ENCODE measurements at regions not wholly inside any gene's neighbourhood (a gene's known extent, or its start where the extent isn't known, plus 50 kb on each side); places are given as distances from the start of the nearest gene placed in this dataset.

GRCh38 chr6:164178679-164179332, 764.3 kb downstream of the QKI start:
- Mint-ChIP-seq H3K9me3 (peaks cover 5% of the 10 kb centered on the region), H3K27ac (no peak overlapping the region), H3K36me3 (ENCODE audit: low read depth) (no peaks in the 10 kb centered on the region), H3K4me1 (no peaks in the 10 kb centered on the region), H3K27me3 (no peaks in the 10 kb centered on the region), H3K4me3 (no peak overlapping the region)
- DNase-seq = no peak
- ChIA-PET POLR2A (no interaction called here), CTCF (no interaction called here)

- Mint-ChIP-seq H3K4me1 (no peaks in the 10 kb centered on the region), H3K27me3 (no peaks in the 10 kb centered on the region), H3K4me3 (no peak overlapping the region), H3K27ac (no peak overlapping the region), H3K9me3 (peaks cover 2% of the 10 kb centered on the region), H3K36me3 (ENCODE audit: low read depth) (no peaks in the 10 kb centered on the region)
- ChIA-PET POLR2A (no interaction called here), CTCF (no interaction called here)
- DNase-seq = no peak
Observed at GRCh38 chr6:164169355-164169754, 754.8 kb downstream of the QKI start.

DNA sequence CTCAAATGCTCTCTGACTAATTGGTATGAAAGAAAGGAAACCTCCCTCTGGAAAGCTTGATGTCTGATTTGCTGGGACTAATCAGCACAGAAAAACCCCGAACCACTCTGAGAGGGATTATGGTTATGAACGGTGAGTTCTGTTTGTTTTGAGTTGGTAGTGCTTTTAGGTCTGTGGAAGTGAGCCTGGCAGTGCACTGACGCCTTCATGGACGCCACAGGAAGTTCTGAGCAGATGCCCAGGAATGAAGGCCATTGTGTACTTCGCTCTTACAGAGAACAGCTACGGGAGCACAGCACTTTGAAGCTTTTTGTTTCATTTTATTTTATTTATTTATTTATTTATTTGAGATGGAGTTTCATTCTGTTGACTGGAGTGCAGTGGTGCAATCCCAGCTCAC, 754.1 kb downstream of the QKI start:
- no peak for DNase-seq
- no peak overlapping the region for H3K27ac Mint-ChIP-seq
- H3K27me3 Mint-ChIP-seq = no peaks in the 10 kb centered on the region
- ChIA-PET POLR2A (no interaction called here), CTCF (no interaction called here)
- no peaks in the 10 kb centered on the region for H3K4me1 Mint-ChIP-seq
- no peak overlapping the region for H3K4me3 Mint-ChIP-seq
- no peaks in the 10 kb centered on the region for H3K36me3 Mint-ChIP-seq (ENCODE audit: low read depth)
- no peaks in the 10 kb centered on the region for H3K9me3 Mint-ChIP-seq

DNA sequence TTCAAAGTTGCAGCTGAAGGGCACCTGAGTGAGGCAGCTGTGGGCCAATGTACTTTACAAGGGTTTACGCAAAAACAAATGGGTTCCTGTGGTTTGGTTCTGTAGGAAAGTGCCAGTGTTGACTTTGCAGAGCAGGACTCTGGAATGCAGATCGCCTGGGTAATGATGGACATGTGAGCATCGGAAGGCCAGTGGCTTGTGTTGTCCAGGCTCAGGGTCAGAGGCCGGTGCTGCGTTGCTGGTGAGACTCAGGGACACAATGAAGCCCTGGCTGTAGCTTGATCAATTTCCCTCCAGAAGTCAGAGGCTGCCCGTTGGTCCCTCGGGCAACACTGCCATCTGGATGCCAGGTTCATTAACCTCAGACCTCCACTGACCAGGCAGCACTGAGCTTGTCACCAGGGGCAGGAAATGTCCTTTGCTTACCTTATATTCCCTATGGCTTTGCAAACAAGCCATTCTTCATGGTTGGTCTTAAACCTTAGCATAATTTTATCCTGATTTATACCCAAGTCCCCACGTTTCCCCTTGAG, 753.4 kb downstream of the QKI start:
- Mint-ChIP-seq H3K27me3 (no peaks in the 10 kb centered on the region), H3K4me3 (no peak overlapping the region), H3K27ac (no peak overlapping the region), H3K36me3 (ENCODE audit: low read depth) (no peaks in the 10 kb centered on the region), H3K9me3 (no peaks in the 10 kb centered on the region), H3K4me1 (no peaks in the 10 kb centered on the region)
- ChIA-PET CTCF (no interaction called here), POLR2A (no interaction called here)
- DNase-seq = no peak

GRCh38 chr6:164166996-164167395, 752.5 kb downstream of the QKI start:
- H3K4me1 Mint-ChIP-seq = no peaks in the 10 kb centered on the region
- POLR2A ChIA-PET = no interaction called here
- H3K9me3 Mint-ChIP-seq = no peaks in the 10 kb centered on the region
- no peaks in the 10 kb centered on the region for H3K36me3 Mint-ChIP-seq (ENCODE audit: low read depth)
- H3K27me3 Mint-ChIP-seq = no peaks in the 10 kb centered on the region
- CTCF ChIA-PET = no interaction called here
- DNase-seq = no peak
- H3K4me3 Mint-ChIP-seq = no peak overlapping the region
- H3K27ac Mint-ChIP-seq = no peak overlapping the region

- ChIA-PET CTCF (no interaction called here), POLR2A (no interaction called here)
- DNase-seq = no peak
- Mint-ChIP-seq H3K4me1 (no peaks in the 10 kb centered on the region), H3K36me3 (ENCODE audit: low read depth) (no peaks in the 10 kb centered on the region), H3K27me3 (no peaks in the 10 kb centered on the region), H3K27ac (no peak overlapping the region), H3K4me3 (no peak overlapping the region), H3K9me3 (no peaks in the 10 kb centered on the region)
Observed at GRCh38 chr6:164166515-164166914, 752.0 kb downstream of the QKI start.

DNA sequence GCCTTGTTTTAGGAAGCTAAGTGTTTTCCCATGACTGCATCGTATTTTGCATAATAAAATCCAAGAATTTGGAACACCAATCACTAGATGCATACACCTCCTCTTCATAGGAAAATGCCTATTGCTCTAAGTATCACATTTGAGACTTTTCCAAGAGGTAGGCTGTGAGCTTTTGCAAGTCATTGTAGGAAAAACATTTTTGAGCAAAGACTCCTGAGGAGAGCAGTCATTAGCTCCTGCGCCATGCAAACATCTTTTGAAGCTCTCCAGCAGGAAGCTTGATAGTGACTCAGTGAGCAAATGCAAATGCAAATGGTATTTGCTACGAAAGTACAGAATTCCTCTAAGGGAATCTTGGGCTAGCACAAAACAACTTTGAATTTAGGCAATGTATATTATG, 750.4 kb downstream of the QKI start:
- Mint-ChIP-seq H3K27me3 (no peaks in the 10 kb centered on the region), H3K4me3 (no peak overlapping the region), H3K4me1 (no peaks in the 10 kb centered on the region), H3K9me3 (peaks cover 1% of the 10 kb centered on the region), H3K27ac (no peak overlapping the region), H3K36me3 (ENCODE audit: low read depth) (no peaks in the 10 kb centered on the region)
- ChIA-PET POLR2A (no interaction called here), CTCF (no interaction called here)
- DNase-seq = no peak

GRCh38 chr6:164163239-164163638, 748.7 kb downstream of the QKI start:
- Mint-ChIP-seq H3K36me3 (ENCODE audit: low read depth) (no peaks in the 10 kb centered on the region), H3K4me1 (no peaks in the 10 kb centered on the region), H3K4me3 (no peak overlapping the region), H3K27ac (no peak overlapping the region), H3K9me3 (peaks cover 7% of the 10 kb centered on the region), H3K27me3 (no peaks in the 10 kb centered on the region)
- DNase-seq = no peak
- ChIA-PET CTCF (no interaction called here), POLR2A (no interaction called here)

DNA sequence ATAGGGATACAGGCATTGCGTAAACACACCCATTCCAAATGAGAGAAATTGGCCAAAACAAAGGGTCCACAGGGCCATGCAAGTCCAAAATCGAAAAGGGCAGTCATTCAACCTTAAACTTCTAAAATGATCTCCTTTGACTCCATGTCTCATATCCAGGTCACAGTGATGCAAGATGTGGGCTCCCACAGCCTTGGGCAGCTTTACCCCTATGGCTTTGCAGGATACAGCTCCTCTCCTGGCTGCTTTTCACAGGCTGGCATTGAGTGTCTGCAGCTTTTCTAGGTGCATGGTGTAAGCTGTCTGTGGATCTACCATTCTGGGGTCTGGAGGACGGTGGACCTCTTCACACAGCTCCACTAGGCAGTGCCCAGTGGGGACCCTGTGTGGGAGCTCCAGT, 744.5 kb downstream of the QKI start:
- no peak overlapping the region for H3K4me3 Mint-ChIP-seq
- H3K4me1 Mint-ChIP-seq = no peaks in the 10 kb centered on the region
- POLR2A ChIA-PET = no interaction called here
- CTCF ChIA-PET = no interaction called here
- H3K27ac Mint-ChIP-seq = no peak overlapping the region
- no peaks in the 10 kb centered on the region for H3K36me3 Mint-ChIP-seq (ENCODE audit: low read depth)
- no peak for DNase-seq
- peaks cover 11% of the 10 kb centered on the region for H3K9me3 Mint-ChIP-seq
- H3K27me3 Mint-ChIP-seq = no peaks in the 10 kb centered on the region

DNA sequence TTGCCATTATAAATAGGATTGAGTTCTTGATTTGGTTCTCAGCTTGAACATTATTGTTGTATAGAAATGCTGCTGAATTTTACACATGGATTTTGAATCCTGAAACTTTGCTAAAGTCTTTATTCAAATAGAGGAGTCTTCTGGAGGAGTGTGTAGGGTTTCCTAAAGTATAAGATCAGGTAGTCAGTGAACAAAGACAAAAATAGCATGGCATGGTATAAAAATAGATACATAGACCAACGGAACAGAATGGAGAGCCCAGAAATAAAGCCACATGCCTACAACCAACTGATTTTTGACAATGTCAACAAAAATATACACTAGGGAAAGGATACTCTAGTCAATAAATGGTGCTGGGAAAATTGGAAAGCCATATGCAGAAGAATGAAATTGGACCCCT, 740.1 kb downstream of the QKI start:
- DNase-seq = no peak
- H3K9me3 Mint-ChIP-seq = peaks cover 9% of the 10 kb centered on the region
- CTCF ChIA-PET = no interaction called here
- H3K27ac Mint-ChIP-seq = no peak overlapping the region
- H3K4me3 Mint-ChIP-seq = no peak overlapping the region
- H3K27me3 Mint-ChIP-seq = no peaks in the 10 kb centered on the region
- H3K4me1 Mint-ChIP-seq = no peaks in the 10 kb centered on the region
- no peaks in the 10 kb centered on the region for H3K36me3 Mint-ChIP-seq (ENCODE audit: low read depth)
- POLR2A ChIA-PET = no interaction called here

DNA sequence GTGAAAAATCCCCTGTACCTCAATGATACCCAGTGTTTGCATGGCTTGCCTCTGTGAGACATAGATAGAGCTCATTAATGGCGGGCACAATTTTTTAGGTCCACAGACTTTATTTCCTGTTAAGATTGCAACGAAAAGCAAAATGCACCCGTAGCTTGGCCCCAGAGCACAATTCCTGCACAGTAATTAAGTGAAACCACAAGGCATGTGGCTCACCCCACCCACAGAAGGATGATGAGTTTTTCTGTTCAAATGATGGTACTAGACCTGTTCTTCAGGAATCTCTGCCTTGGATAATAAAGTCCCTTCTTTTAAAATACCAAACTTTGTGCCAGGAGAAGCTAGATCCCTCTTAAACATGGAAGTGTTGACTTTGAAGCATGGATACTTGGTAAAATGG, 738.1 kb downstream of the QKI start:
- no peak for DNase-seq
- POLR2A ChIA-PET = no interaction called here
- no peaks in the 10 kb centered on the region for H3K4me1 Mint-ChIP-seq
- no peak overlapping the region for H3K4me3 Mint-ChIP-seq
- H3K9me3 Mint-ChIP-seq = no peaks in the 10 kb centered on the region
- CTCF ChIA-PET = no interaction called here
- H3K27ac Mint-ChIP-seq = no peak overlapping the region
- H3K36me3 Mint-ChIP-seq (ENCODE audit: low read depth) = no peaks in the 10 kb centered on the region
- no peaks in the 10 kb centered on the region for H3K27me3 Mint-ChIP-seq

DNA sequence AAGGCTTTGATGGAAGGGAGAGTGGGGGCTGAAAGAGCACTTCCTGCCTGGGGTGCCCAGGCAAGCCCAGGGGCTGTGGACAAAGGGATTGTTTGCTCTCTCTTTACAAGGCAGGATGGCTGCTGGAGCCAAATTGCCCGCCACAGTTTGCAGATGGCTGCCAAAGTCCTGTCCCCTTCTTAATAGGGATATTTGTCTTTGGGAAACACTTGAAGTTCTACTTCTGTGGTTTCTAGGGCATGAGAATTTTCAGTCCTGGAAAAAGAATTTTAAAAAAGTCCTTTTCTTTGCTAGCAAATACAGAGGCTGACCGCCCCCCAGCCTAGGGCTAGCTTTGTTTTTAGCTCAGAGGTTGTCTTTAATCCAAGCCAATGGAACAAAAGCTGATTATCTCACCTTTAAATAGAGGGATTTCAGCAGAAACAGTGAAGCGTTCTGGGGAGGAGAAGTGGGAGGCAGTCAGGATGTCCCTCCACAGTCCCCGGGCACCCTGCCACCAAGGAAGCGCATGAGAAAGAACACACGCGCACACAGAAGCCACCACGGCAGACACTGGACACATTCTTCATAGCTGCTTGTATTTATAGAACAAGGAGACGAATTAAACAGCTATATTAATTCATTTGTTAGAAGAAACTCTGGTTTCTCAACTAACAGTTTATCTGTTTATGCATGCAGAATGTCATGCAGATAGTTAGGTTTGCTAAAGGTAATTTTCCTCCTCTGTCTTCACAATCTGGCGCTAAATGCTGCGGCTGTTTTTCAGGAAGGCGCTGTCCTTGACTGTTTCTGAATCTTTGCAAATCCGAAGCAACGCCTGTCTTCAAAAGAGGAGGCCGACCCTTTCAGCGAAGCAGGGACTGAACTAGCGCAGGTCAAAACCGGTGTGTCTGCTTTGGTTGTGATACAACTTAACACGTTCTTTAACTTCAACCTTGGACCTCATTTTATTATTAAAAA, 736.9 kb downstream of the QKI start:
- POLR2A ChIA-PET = no interaction called here
- H3K4me3 Mint-ChIP-seq = no peak overlapping the region
- no peaks in the 10 kb centered on the region for H3K27me3 Mint-ChIP-seq
- H3K36me3 Mint-ChIP-seq (ENCODE audit: low read depth) = no peaks in the 10 kb centered on the region
- H3K9me3 Mint-ChIP-seq = no peaks in the 10 kb centered on the region
- no peaks in the 10 kb centered on the region for H3K4me1 Mint-ChIP-seq
- H3K27ac Mint-ChIP-seq = no peak overlapping the region
- DNase-seq = no peak
- CTCF ChIA-PET = no interaction called here

GRCh38 chr6:164150232-164150631, 735.7 kb downstream of the QKI start:
- H3K36me3 Mint-ChIP-seq (ENCODE audit: low read depth) = no peaks in the 10 kb centered on the region
- no peak for DNase-seq
- no peaks in the 10 kb centered on the region for H3K9me3 Mint-ChIP-seq
- ChIA-PET POLR2A (no interaction called here), CTCF (no interaction called here)
- H3K4me1 Mint-ChIP-seq = no peaks in the 10 kb centered on the region
- no peaks in the 10 kb centered on the region for H3K27me3 Mint-ChIP-seq
- no peak overlapping the region for H3K27ac Mint-ChIP-seq
- H3K4me3 Mint-ChIP-seq = no peak overlapping the region

DNA sequence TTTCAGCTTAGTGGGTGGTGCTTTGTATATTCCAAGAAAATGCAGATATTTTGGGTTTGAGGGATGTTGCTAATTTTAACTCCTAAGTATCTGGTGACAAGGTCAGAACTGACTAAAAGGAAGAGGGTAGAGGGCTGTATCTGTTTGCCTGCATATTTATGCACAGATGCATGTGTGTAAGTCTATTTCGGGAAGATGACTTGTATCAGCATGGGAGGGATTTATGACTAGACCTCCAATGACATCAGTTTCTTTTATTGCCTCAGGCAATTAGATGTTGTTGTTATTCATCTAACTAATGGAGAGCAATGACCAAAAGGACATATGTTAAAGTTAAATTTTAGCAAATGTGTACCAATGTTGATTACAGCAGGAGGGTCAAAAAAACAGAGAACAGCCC, 734.3 kb downstream of the QKI start:
- H3K27me3 Mint-ChIP-seq = no peaks in the 10 kb centered on the region

More for the DNA sequence above, 734.3 kb downstream of the QKI start:
- Mint-ChIP-seq H3K9me3 (no peaks in the 10 kb centered on the region), H3K27ac (no peak overlapping the region), H3K4me1 (no peaks in the 10 kb centered on the region), H3K4me3 (no peak overlapping the region), H3K36me3 (ENCODE audit: low read depth) (no peaks in the 10 kb centered on the region)
- ChIA-PET CTCF (no interaction called here), POLR2A (no interaction called here)
- no peak for DNase-seq
